NOMO-1 treated with dmso at 0.1 percent for 144 hours (cell line): ENCODE measurements at regions not wholly inside any gene's neighbourhood (a gene's known extent, or its start where the extent isn't known, plus 50 kb on each side); places are given as distances from the start of the nearest gene placed in this dataset.
"Not testable (repeated sequence)": the region's sequence is repeated elsewhere in the genome, so short reads cannot be mapped to it uniquely, and the experiment has no call there.

Experiments
- DNase-seq: peaks from one replicate; lab custom pipeline; 2025; ENCODE audit not compliant: unreplicated experiment; lab: John Stamatoyannopoulos, UW

DNA sequence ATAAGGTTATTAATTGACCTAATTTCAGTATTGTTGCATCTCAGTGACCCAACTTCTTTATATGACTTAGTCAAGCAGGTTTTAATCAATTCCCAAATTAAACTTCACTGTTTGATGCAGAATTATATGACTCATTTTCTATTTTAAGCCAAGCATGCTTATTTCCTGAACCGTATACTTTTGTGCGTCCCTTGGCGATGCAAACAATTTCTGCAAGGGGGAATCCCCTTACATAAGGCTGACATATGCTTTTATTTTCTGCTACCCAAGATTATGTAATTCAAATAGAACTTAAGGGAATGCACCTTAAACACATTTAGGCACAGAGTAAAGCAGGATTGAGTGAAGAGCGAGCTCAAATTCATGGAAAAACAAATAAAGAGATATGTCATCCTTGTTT, 303.9 kb downstream of the PDCD6IP start:
- DNase-seq = no peak

DNA sequence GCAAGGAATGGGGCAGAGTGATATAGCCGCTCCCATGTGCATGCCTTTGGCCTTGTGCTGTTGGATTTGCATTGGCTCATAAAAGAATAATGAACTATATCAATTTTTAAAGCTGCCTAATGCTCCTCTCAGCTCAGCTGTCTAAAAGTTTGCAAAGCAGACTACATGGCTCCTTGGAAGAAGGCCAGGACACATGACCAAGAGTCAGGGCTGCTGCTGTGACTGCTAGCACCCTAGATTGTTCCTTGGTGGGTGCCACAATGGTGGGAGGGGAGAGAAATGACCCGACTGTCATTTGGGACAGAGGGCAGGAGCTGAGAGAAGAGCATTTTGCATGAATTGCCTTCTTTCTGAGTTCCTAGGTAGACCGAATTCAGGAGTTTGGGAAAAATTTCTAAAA, 307.9 kb downstream of the PDCD6IP start:
- DNase-seq = no peak

DNA sequence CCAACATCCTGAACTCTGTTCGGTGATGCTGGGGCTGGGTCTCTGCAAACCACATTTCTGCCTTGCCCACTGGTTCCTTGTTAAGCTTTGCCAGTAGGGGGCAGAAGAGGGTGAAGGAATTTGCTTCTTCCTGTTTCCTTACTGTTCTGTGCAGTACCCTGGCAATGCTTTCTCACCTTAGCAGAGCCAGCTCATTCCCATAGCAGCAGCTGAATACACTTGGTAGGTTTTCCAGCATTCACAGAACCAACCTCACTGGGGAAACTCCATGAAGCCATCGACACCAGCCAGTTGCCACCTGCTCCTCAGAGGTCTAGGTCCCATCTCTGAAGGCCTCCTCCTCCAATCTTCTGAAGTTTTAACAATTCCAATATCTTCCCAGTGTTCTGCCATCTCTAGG, 308.4 kb downstream of the PDCD6IP start:
- no peak for DNase-seq

DNA sequence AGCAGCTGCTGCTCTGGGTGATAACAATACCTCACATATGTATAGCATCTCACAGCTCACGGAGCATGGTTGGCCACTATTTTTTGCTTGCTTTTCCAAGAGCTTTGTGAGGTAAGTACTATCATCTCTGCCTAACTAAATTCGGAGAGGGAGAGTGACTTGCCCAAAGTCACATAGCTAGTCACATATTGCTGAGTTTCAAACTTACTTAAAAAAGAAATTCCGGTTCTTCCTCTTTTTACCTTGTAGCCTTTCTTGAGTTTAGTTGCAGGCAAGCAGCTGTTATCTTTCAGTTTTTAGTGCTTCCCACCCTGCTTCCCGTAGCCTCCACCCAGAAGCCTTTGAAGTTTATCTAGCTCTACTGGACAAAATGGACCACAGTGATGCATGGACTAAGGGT, 309.2 kb downstream of the PDCD6IP start:
- no peak for DNase-seq

DNA sequence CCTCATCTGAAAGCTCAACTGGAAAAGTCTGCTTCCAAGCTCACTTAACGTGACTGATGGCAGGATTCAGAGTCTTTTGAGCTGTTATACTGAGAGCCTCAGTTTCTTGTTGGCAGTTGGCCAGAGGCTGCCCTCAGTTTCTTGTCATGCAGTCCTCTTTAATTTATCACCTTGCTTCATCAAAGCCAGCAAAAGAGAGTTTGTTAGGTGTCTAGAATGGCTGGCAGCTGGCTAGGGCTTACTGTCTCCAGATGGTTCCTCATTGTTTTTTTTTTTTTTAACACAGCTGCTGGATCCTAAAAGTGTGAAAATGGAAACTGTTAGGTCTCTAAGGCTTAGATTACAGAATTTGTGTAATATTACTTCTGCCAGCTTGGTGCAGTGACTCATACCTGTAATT, 310.6 kb downstream of the PDCD6IP start:
- DNase-seq = no peak

DNA sequence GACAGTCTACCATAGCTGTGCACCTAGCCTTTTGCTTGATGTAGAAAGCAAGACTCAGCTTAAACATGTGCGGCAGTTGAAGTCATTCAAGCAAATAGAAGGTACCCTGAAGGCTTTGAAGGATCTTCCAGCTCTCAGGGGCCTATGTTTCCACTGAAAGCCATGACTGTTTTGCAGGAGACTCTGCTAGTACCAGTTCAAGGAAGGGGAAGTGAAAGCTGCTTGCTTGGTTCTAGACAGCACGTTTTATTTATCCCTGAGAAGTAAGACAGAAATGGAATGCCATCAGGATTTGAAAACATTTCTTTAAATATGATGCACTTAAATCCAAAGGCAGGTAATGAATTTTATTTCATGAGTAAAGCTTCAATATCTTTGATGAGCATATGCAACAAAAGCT, 311.4 kb downstream of the PDCD6IP start:
- DNase-seq = no peak

DNA sequence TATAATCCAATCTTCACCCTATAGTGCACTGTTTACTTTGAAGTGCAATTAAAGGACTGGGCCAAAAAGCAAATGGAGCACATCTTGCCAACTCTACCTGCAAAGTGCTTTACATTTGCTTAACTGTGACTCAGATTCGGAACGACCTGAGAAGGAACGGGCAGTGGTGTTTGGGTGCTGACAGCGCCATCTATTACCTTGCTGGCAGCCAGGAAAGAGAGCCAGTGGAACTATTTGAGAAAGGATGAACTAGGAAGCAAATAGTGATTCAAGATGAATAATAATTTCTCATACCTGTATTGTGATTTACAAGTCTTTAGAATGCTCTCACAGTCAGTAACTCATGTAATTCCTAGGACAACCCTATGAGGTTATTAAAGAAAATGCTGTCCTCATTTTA, 312.9 kb downstream of the PDCD6IP start:
- no peak for DNase-seq

DNA sequence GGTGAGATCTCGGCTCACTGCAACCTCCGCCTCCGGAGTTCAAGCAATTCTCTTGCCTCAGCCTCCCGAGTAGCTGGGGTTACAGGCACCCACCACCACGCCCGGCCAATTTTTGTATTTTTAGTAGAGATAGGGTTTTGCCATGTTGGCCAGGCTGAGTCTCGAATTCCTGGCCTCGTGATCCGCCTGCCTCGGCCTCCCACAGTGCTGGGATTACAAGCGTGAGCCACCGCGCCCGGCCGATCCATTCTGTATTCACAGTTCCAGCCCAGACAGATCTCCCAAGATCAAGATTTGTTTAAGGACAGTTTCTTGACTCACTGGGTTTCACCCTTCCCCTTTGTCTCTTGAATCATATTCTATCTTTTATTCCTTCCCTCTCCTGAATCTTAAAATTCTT, 313.8 kb downstream of the PDCD6IP start:
- not testable (repeated sequence) for DNase-seq

DNA sequence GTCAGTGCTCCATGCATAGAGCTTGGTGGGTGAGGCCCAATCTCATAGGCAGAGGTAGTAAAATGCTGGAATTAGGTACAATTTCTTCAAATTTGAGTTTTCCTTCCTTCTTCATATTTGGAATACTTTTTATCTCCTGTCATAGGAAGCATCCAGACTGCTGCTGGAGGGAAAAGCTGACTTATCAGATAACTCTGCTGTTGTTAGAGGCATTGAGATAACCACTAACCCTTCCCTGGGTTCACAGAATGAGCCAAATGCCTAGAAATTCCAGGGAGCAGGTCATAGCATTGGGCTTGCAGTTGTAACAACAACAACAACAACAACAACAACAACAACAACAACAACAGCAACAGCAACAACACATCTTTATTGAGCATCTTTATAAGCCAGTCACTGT, 332.7 kb downstream of the PDCD6IP start:
- no peak for DNase-seq

DNA sequence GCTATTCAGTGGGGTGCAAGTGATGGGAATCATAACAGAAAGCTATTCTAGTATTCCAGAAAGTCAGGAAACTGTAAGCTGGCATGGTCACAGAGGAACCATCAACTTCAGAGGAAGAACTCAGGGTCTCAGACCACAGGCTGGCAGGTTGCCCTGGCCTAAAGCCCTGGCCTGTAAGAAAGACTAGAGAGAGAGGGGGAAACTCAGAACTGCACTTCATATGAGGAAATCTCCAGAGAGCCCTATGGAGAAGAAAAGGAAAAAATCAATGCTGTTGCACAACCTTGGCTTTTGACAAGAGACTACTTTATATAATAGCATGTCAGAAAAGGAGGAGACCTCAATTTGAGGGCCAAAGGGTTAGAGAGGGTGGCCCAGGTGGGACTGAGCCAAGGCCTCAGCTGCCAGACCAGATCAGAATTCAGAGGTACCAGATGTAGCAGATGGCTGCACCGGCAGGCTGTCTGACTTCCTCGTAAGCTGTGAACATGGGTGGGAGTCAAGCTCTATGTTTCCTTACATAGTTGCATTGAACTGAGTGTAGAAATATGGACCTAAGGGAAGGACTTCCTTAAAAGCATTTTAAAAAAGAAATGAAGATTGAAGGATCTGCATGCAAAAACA, 333.8 kb downstream of the PDCD6IP start:
- DNase-seq = no peak

DNA sequence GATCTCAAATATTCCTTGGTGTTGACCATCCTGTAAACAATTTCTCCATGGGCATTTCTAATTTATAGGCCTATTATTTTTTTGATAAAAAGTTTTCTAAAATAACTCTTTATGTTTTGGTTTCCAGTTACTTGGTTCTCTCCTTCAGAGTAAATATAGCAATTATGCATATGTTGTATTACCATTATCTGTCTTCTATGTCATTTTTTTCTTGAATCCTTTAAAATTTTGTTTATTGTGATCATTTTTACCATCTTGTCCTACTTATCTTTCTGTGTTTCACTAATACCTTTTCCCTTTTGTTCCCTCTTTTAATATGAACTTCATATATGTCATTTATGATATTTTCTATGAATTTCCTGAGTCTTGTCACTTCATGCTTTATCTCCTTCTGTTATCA, 341.1 kb downstream of the PDCD6IP start:
- DNase-seq = no peak

DNA sequence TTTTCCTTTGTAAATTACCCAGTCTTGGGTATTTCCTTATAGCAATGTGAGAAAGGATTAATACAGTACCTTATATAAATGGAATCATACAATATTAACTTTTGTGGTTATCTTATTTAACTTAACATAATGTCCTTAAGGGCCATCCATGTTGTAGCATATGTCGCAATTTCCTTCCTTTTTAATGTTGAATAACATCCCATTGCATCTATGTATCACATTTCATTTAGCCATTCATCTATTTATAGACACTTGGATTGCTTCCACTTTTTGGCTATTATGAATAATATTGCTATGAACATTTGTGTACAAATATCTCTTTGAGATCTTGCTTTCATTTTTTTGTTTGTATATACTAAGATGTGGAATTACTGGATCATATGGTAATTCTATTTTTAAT, 342.2 kb downstream of the PDCD6IP start:
- DNase-seq = no peak

DNA sequence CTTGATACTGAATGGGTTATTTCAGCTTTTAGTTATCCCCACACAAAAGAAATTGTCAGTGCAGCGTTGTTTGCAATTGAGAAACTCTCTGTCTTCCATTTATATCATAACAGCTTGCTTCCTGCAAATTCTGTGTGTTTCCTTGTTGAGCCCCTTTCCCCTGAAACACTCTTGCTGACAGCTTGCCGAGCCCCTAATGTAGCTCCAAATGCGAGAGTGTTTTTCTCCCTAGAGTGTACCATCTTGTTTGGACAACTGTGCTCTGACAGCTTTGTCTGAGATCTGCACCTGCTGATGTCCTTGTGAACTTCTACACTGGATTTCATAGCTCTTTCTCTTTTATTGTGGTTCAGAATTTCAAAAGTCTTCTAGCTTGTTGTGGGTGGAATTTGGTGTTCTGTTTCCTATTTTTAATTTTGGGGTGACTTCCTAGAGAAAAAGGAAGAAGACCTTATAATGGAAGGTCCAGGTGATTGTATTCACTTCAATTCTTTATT, 343.5 kb downstream of the PDCD6IP start:
- no peak for DNase-seq

DNA sequence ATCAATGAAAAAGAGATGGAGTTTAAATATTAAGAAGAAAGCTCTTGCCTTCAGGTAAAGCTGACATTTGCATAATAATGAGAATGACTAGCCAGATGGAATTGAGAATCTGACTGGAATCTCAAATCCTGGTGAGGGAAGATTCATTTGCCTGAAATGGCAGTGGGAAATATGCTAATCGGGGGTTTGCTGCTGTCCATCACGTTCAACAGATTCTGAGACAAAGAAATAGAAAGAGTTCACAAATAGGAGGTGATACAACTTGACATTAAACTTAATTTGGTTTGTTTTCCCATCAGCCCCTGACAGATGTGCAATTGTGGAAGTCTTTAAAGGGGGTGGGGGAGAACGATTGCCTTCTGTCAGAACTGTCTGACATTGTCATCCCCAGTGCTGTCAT, 347.4 kb downstream of the PDCD6IP start:
- no peak for DNase-seq

DNA sequence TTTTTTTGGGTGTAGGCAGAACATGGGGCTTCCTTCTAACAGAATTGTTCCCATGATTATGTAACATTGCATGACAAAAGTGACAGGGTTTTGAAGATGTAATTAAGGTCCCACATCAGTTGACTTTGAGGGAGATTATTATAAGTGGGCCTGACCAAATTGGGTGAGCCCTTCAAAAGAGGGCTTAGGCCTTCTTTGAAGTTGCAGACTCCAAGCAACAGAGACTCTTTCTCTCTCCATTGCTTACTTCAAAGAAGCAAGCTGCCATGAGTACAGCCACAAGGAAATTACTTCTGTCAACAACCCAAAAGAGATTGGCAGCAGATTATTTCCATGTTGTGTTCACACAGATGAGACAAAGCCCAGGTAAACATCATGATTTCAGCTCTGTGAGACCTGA, 348.2 kb downstream of the PDCD6IP start:
- DNase-seq = no peak

DNA sequence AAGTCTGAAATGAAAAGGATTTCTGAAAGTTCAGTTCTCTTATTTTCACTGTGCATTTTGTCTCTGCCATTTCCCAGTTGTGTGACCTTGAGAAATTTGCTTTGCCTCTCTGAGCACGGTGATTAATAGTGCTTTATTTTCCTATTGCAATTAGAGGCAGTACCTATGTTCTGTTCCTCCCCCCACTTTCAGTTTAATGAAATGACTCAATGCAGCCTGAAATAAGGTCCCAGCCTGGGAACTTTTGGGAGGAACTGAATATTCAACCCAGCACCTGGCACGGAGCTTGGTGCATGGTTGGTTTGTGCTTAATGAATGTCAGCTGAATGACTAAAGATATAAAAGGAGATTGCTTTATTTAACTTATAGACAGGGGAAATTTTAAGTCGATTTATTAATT, 352.6 kb downstream of the PDCD6IP start:
- no peak for DNase-seq

DNA sequence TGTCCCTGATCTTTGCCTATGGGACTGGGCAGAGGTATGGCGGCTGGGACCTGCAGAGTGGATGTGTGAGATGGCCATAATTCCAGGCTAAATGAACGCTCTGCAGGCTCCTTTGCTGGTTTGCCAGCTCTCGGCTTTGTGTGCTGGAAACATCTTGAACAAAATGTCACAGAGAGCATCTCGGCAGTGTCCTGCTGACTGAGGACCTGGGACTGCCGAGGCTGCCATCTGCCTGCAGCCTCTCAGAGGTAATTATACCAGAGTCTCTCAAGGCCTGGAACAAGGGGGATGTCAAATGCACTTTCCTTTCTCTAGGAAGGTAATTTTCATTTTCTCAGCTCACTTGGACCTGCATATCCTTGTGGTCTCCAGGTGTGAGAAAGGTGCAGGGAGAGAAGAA, 354.2 kb downstream of the PDCD6IP start:
- no peak for DNase-seq

DNA sequence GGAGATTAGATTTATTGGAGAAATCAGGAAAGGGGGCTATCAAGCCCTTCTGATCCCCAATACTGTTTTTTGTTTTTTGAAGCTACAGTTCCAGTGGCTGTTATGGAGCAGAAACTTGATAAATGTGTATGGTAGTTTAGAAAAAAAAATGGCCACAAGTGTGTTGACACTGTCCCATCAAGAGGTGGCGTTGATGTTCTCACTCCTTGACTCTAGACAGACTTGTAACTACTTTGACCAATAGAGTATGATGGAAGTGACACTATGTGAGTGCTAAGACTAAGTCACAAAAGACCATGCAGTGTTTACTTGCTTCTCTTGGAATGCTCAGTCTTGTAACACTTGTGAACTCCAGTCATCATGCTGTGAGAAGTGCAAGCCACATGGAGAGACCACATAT, 356.7 kb downstream of the PDCD6IP start:
- DNase-seq = no peak

DNA sequence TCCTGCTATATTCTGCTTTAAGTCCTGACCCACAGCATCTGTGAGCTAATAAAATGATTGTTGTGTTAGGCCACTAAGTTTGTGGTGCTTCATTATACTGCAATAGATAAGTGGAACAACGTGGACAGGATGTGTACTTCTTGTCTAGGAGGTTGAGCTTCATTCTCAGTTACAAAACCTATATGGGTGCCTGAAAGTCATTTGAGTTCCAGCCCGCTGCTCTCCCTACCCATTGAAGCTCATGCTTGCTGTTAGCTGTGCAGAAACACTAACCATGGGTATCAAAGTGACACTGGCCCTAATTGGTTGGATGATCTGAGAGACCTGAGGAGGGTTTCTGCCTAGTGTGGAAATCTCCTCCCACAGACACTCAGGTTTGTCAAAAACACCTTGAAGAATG, 357.2 kb downstream of the PDCD6IP start:
- DNase-seq = no peak

DNA sequence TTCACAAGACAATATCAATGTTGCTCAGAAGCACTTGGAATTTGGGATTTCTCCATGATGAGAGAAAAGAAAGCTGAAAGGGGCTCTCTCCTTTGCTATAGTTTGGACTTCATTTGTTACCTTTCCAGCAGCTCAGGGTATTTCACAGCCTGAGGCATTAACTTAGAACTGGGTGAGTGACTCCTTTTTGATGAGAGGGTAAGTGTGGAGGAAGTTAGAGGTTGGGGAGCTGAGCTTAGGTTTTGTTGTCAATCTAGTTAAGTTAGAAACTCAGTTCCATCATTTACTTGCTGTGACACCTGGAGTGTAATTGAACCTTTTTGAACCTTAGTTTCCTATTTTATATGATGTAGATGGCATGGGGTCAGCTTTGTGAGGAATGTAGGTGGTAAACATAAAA, 359.1 kb downstream of the PDCD6IP start:
- DNase-seq = no peak

DNA sequence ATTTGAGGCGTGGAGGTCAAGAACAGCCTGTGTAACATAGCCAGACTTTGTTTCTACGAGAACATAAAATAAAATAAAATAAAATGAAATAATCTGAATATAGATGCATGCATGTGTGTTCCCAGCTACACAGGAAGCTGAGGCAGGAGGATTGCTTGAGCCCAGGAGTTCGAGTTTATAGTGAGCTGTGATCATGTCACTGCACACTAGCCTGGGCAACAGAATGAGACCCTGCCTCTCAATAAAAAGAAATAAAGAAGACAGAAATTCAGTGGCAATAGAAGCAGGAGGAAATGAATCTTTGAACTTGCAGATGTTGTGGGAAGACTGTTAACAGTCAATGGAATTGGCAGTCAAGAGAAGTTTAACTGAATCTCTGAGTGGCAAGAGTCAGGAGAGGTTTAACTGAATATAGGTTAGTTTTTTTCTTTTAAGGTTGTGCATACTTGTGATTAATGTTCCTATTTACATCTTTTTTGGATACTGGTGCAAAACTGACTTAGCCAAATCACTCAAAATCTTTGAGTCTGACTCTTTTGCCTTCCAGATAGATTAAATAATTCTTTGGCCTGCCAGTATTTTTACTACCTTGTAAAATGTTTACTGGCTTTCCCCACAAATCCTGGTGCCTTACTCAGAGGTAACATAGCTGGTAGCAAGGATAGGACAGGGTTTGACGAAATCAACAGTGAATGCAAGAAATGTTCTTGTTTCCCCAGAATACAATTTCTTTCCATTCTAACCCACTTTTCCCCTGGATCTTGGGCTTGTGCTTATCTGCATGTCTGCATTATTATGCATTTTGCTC, 361.4 kb downstream of the PDCD6IP start:
- no peak for DNase-seq

DNA sequence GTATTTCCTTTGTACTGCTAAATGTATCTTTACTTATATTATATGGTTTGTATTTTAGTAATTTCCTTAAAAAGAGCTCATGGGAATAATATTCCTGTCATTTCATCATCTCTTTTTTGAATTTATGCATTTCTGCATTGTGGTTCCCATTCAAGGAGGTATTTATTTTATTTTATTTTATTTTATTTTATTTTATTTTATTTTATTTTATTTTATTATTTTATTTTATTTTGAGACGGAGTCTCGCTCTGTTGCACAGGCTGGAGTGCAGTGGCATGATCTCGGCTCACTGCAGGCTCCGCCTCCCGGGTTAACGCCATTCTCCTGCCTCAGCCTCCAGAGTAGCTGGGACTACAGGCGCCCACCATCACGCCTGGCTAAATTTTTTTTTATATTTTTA, 371.2 kb downstream of the PDCD6IP start:
- DNase-seq = not testable (repeated sequence)

DNA sequence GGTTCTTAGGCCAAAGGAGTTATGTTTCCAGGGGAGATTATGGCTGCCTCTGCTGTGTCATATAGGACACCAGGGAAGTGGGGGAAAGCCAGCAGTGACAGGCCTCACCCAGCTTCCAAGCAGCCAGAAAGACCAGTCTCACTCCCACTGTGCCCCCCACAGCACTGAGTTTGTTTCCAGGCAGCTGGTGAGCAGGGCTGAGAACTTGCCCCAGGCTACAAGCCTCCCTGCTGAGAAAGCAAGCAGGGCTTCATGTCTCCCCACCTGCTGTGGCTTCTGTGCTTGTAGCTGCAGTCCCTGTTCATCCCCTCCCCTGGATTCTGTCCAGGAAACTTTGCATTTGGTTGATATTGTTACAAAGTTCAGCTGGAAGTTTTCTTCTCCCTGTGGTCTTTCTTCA, 376.3 kb downstream of the PDCD6IP start:
- DNase-seq = no peak
